CD4-positive, alpha-beta T cell treated with Interleukin-6 for 4 hours (primary cell): ENCODE measurements at regions not wholly inside any gene's neighbourhood (a gene's known extent, or its start where the extent isn't known, plus 50 kb on each side); places are given as distances from the start of the nearest gene placed in this dataset.
"Not testable (repeated sequence)": the region's sequence is repeated elsewhere in the genome, so short reads cannot be mapped to it uniquely, and the experiment has no call there.

Experiments used
- DNase-seq: peaks from one replicate; pipeline ENCODE4 v3.0.0-alpha.2; 2020; ENCODE audit warnings: mixed read lengths

- DNase-seq = no peak
Measured at GRCh38 chr7:115249080-115249479, 327.2 kb downstream of the MDFIC start.

- DNase-seq = no peak
Measured at GRCh38 chr7:115241151-115241550, 319.3 kb downstream of the MDFIC start.

GRCh38 chr7:115240242-115240641, 318.3 kb downstream of the MDFIC start:
- no peak for DNase-seq

DNA sequence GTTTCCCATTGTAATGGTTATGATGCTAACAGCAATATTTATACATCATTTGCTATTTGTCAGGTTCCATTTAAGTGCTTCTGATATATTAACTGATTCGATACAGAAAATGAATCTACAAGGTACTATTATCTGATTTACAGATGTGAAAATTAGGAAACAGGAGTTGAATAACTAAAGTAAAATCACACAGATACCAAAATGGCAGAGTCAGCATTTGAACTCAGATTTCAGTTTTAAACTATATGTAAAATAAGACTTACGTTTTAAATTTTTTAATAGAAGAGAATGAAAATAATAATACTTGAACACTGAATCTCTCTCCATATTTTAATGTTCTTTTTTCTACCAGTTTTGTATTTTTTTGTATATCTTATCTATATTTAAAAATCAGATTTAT, 313.2 kb downstream of the MDFIC start:
- no peak for DNase-seq

GRCh38 chr7:115233809-115234208, 311.9 kb downstream of the MDFIC start:
- no peak for DNase-seq

DNA sequence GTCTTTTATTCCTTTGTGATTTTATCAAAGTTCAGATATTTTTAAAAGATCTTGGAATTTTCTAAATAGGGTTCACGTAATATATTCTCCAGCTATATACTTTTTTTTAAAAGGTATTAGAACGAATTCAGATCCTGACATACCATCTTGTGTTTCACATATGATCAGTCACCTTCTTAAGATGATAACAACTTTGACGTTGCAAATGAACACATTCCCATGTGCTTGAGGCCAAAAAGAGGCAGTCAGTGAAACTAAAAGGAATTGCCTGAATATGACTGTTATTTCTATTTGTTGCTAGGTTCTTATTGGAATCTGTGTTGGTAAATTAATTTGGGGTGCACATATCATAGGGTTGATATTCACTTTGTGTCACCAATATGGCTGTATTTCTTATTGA, 310.1 kb downstream of the MDFIC start:
- DNase-seq = no peak

DNA sequence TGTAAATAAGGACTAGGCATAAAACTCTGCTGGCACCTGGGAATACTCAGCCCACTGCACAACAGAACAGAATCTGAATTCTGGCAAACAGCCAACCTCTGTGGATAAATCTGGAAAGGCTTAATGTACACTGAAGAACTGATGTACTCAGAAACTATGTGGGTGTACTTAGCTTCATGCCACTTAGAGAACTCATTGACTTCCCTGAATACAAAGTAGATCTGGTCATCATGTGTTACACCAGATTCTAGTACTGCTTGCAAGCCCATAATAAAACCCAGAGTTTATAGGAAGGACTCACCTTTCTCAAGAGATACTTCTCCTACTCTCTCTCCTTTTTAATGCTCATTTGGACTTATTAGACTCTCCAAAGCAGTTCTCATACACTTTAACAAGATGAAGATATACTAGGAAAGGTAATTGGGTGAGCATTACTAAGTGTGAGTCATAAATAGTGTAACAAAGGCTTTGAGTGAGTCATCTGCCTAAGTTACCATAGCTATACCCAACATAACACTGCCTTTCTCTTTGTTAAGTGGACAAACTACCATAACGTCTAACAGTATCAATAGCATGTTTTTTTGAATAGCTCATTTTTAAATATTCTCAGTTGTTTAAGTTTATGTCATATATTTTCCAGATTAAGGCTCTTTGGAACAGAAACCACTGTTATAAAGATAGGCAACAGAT, 309.1 kb downstream of the MDFIC start:
- DNase-seq = no peak

GRCh38 chr7:115229401-115230105, 307.7 kb downstream of the MDFIC start:
- DNase-seq = peak; percentile 22

- DNase-seq = no peak
Measured at GRCh38 chr7:115227473-115228235, 305.8 kb downstream of the MDFIC start.

DNA sequence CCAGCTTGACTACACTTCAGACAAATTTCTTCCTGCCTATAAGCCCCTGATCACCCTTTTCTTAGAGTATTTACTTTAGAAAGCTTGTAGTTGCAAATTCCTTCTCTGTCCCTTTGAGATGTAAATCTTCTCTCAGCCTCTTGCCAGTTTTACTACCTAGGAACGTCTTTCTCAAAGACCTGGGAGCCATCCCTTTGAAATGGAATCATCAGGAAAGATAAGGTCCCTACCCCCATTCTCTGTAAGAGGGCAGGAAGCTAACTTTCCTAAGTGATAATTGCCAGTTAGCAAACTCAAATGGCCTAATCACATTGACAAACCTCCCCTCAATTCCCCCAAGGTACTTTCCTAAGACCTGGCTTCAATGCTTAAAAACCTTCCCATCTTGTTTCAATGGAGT, 304.5 kb downstream of the MDFIC start:
- DNase-seq = no peak

DNA sequence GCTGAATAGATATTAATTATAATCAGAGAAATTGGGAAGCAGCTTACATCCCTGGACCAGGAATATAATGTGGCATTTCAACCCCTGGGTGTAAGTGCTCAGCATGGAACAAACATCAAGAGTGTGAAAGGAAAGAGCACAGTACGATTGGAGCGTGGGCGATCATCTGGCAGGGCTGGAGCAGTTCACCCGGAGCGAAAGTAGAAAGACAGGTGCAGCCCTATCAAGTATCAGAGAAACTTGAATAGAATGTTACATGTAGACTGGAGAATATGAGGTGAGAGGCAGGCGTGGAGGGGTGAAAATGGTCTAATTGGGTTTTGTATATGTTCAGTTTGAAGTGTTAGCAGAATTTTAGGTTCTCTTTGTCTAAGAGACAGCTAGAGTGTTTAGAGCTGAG, 303.0 kb downstream of the MDFIC start:
- DNase-seq = no peak

DNA sequence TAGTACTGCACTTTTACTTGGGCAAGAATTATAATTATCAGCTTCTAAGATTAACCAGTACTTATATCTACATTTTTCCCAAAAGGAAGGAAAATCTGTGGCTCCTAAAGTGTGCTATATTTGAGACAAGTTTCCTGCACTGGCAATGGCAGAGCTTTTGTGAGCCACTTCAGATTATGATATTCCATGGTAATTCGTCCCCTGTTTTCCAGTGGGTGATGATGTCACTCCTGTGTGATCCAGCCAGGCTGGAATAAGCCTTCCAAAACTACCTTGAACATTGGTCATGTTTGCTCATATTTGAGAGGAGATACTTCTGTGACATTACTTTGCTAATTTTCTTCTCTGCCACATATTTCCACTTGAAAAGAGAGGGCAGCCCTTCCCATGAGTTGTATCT, 302.1 kb downstream of the MDFIC start:
- no peak for DNase-seq

GRCh38 chr7:115221456-115221855, 299.6 kb downstream of the MDFIC start:
- no peak for DNase-seq

DNA sequence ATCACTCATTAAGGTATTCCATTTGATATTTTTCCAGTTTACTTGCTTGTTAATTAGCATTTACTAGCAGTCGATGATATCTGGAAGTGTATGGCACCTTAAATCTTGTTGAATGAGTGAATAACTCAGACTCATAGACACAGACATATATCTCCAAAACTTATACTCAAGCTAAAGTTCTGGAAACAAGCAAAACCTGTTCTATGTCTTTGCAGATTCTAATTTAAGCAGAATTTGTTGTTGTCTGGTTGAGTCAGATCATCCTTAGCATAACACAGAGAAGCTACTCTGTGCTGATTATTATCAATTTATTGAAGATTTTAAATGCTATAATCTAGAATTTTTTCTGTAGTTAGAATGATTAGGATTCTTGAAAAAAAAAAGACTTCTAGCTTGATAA, 296.2 kb downstream of the MDFIC start:
- no peak for DNase-seq

DNA sequence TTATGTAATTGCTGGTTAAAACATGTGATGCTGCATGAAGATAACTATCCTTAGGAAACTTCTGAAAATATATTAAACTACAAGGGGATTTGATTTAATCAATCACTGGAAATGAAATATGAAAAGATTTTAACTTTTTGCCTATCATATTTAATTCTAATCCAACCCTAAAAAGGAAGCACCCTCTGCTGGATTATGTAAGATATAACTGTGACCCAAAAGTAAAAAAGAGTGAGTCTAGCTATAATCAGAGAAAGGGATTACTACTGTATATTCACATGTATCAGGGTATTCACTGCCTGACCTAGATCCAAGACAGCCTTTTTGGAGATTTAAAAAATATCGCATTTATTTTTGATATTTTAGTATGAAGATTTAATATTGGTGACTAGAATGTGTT, 295.5 kb downstream of the MDFIC start:
- no peak for DNase-seq

DNA sequence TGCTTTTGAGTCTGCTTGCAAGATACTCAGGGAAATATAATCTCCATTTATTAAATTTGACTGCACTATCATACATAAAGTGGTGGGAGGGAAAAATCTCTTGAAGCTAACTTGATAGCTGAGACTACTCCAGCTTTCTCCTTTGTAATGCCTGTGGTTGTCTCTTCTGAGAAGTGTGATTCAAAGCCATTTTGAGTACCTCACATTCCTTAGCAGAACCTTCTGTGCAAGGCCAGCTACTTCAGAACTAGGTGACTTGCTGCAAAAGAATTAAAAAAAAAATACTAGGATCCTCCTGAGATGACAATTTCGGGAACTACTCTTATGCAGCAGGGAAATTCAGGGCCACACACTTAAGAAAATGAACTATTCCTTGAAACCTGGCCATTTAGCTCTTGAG, 294.8 kb downstream of the MDFIC start:
- DNase-seq = no peak

DNA sequence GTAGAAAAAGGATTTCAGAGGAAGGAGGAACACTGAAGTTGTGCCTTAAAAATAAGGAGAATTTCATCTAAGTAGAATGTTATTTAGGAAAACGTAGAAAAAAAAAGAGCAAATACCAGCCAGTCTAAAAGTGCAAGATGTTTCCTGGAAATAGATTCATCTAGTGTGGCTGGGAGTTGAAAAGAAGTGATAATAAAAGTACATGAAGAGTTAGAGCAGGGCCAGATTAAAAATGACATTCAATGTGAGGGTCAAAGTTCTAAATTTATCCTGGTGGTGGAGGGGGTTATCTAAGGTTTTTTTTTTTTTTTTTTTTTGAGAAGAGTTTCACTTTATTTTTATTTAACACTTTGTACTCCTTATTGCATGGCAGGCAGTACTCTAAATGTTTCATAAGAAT, 289.3 kb downstream of the MDFIC start:
- no peak for DNase-seq

- no peak for DNase-seq
Measured at GRCh38 chr7:115210552-115210951, 288.7 kb downstream of the MDFIC start.

DNA sequence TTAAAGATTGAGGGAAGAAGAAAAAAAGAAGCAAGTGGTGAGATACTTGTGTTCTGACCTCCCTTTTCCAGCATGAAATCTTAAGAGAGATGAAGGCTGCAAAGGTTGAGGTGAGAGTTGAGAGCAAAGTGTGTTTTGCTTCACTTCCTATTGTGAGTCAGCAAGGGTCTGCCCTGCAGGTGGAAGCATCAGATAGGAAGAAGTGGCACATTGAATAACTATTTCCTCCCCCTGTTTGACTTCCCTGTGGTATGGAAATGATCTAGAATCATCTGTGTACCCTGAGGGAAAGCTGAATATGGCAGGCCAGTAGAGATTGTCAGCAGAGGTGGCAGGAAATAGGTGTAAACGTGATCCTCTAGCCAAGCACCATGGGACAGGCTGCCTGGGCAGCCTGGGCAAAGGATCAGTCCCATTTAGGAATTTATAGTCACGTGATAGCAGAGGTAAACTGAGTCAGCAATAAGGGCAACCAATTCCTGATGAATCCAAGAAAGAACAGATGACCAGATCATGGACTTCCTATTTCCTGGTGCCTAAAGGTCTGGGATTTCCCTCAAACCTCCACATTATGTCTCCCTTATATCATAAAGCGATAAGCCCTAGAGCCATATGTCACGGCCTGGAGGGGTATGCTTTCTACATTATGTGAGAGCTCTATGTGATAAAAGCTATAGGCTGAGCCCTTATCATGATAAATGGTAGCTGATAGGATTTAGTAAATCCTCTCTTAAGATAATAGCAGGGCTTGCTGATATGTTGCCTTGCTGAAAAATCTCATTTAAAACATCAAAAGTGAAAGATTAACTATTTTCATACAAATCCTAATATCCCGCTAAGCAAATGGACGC, 287.0 kb downstream of the MDFIC start:
- no peak for DNase-seq

- DNase-seq = not testable (repeated sequence)
Measured at GRCh38 chr7:115206374-115206773, 284.5 kb downstream of the MDFIC start.

GRCh38 chr7:115198143-115198542, 276.2 kb downstream of the MDFIC start:
- no peak for DNase-seq

- DNase-seq = no peak
Measured at GRCh38 chr7:115195208-115195607, 273.3 kb downstream of the MDFIC start.

- no peak for DNase-seq
Measured at GRCh38 chr7:115191526-115191925, 269.6 kb downstream of the MDFIC start.
